Uterus (tissue), 3 donors: ENCODE measurements at regions not wholly inside any gene's neighbourhood (a gene's known extent, or its start where the extent isn't known, plus 50 kb on each side); places are given as distances from the start of the nearest gene placed in this dataset.

Source experiments
- DNase-seq, 2 donors: peaks; one replicate each; pipeline ENCODE4 v3.0.0-alpha.2; 2019 to 2020
- H3K27ac ChIP-seq, 2 donors: fragments of 200-600 bp; sonication (generic); 1 replicate in 1 of 2; 2 replicates in 1 of 2; pipeline ENCODE4 v1.5.1; 2016 to 2018
- H3K27me3 ChIP-seq, 2 donors: fragments of 200-600 bp; sonication (generic); one replicate each; pipeline ENCODE4 v1.5.1; 2018 to 2019; ENCODE audit warnings: control low read depth in 1 of 2
- H3K36me3 ChIP-seq, 2 donors: fragments of 200-600 bp; sonication (generic); one replicate each; pipeline ENCODE4 v1.5.1; 2019; ENCODE audit warnings: control low read depth in 1 of 2
- H3K4me1 ChIP-seq, 2 donors: fragments of 200-600 bp; sonication (generic); one replicate each; pipeline ENCODE4 v1.5.1; 2018 to 2019; ENCODE audit warnings: control low read depth in 1 of 2
- H3K4me3 ChIP-seq, 2 donors: fragments of 200-600 bp; sonication (generic); 1 replicate in 1 of 2; 2 replicates in 1 of 2; pipeline ENCODE4 v1.5.1; 2018 to 2019; ENCODE audit warnings: mild to moderate bottlenecking in 1 of 2
- H3K9me3 ChIP-seq, 2 donors: fragments of 200-600 bp; sonication (generic); one replicate each; pipeline ENCODE4 v1.5.1; 2019; ENCODE audit warnings: control low read depth in 1 of 2
- CTCF ChIP-seq, 4 experiments: fragments of 200-600 bp in 2 of 4; fragments of 450-650 bp in 2 of 4; sonication (generic) in 2 of 4; IDR thresholded peaks; one replicate each; pipeline ENCODE4 v1.5.1; 2016 to 2019; ENCODE audit warnings: antibody characterized with exemption in 4 of 4, mild to moderate bottlenecking in 2 of 4, moderate library complexity in 1 of 4
- POLR2A ChIP-seq, 2 donors: fragments of 450-650 bp; IDR thresholded peaks; one replicate each; pipeline ENCODE4 v1.6.1; 2016; ENCODE audit warnings: antibody characterized with exemption in 2 of 2, mild to moderate bottlenecking in 1 of 2, moderate library complexity in 1 of 2
- intact Hi-C: fragments of 100-400 bp; cut with DNase I; formaldehyde crosslinking; loops from one replicate; pipeline ENCODE4 v1.15.1; 2023; ENCODE audit warnings: low total_unique reads
- donor health status: DM: yes; HTN: yes; CAD: no.

- H3K36me3 ChIP-seq = no peaks in the 10 kb centered on the region
- no peaks in the 10 kb centered on the region for H3K4me1 ChIP-seq
- DNase-seq = no peak
- H3K4me3 ChIP-seq = no peak overlapping the region
- no peaks in the 10 kb centered on the region for H3K27me3 ChIP-seq
- H3K27ac ChIP-seq = peak overlapping the region in 1 of 2 donors; percentile 60
- TF ChIP-seq POLR2A (IDR thresholded peaks at IDR 0.05) (no peak), CTCF (IDR thresholded peaks at IDR 0.05) (no peak)
- intact Hi-C loops = no loop called here
- H3K9me3 ChIP-seq = no peaks in the 10 kb centered on the region
Measured at GRCh38 chr10:118118716-118119115, 72.0 kb upstream of the RAB11FIP2 start.

GRCh38 chr10:118116715-118117449 is 70.1 kb upstream of the RAB11FIP2 start:
- no peaks in the 10 kb centered on the region for H3K4me1 ChIP-seq
- H3K27me3 ChIP-seq = no peaks in the 10 kb centered on the region
- DNase-seq = peak; percentile 71 to 83
- peak overlapping the region; percentile 28 to 60 for H3K27ac ChIP-seq
- intact Hi-C loops = no loop called here
- no peaks in the 10 kb centered on the region for H3K9me3 ChIP-seq
- H3K36me3 ChIP-seq = no peaks in the 10 kb centered on the region
- H3K4me3 ChIP-seq = no peak overlapping the region
- TF ChIP-seq POLR2A (IDR thresholded peaks at IDR 0.05) (no peak), CTCF (IDR thresholded peaks at IDR 0.05) (no peak)

GRCh38 chr10:118116362-118116714 is 69.6 kb upstream of the RAB11FIP2 start:
- intact Hi-C loops = no loop called here
- Histone ChIP-seq H3K4me3 (no peak overlapping the region), H3K27me3 (no peaks in the 10 kb centered on the region), H3K27ac (peak overlapping the region; percentile 28 to 60), H3K4me1 (no peaks in the 10 kb centered on the region), H3K36me3 (no peaks in the 10 kb centered on the region), H3K9me3 (no peaks in the 10 kb centered on the region)
- no peak for TF ChIP-seq CTCF (IDR thresholded peaks at IDR 0.05)
- no peak for TF ChIP-seq POLR2A (IDR thresholded peaks at IDR 0.05)
- DNase-seq = no peak

GRCh38 chr10:118115701-118116100 is 69.0 kb upstream of the RAB11FIP2 start:
- H3K4me3 ChIP-seq = no peak overlapping the region
- no peak for DNase-seq
- H3K36me3 ChIP-seq = no peaks in the 10 kb centered on the region
- H3K27ac ChIP-seq = peak overlapping the region; percentile 28 to 60
- intact Hi-C loops = no loop called here
- no peaks in the 10 kb centered on the region for H3K27me3 ChIP-seq
- H3K4me1 ChIP-seq = no peaks in the 10 kb centered on the region
- TF ChIP-seq CTCF (IDR thresholded peaks at IDR 0.05) = no peak
- TF ChIP-seq POLR2A (IDR thresholded peaks at IDR 0.05) = no peak
- H3K9me3 ChIP-seq = no peaks in the 10 kb centered on the region

- no peak for TF ChIP-seq CTCF (IDR thresholded peaks at IDR 0.05)
- no peak for TF ChIP-seq POLR2A (IDR thresholded peaks at IDR 0.05)
- H3K27me3 ChIP-seq = no peaks in the 10 kb centered on the region
- H3K9me3 ChIP-seq = no peaks in the 10 kb centered on the region
- no peaks in the 10 kb centered on the region for H3K36me3 ChIP-seq
- no peaks in the 10 kb centered on the region for H3K4me1 ChIP-seq
- no peak overlapping the region for H3K4me3 ChIP-seq
- intact Hi-C loops = no loop called here
- no peak for DNase-seq
- peak overlapping the region in 1 of 2 donors; percentile 60 for H3K27ac ChIP-seq
Measured at GRCh38 chr10:118114992-118115391, 68.3 kb upstream of the RAB11FIP2 start.
